HEK293 (cell line): ENCODE measurements at regions not wholly inside any gene's neighbourhood (a gene's known extent, or its start where the extent isn't known, plus 50 kb on each side); places are given as distances from the start of the nearest gene placed in this dataset.

Experiments
- CTCF ChIA-PET: fragments of 350-600 bp; formaldehyde crosslinking; extraction: SDS; loops from one replicate; lab custom pipeline; 2021; ENCODE audit warnings: antibody characterized with exemption; lab: Yijun Ruan, JAX
- POLR2A ChIA-PET: fragments of 300-600 bp; formaldehyde crosslinking; extraction: SDS; loops from one replicate; lab custom pipeline; 2020; ENCODE audit warnings: antibody characterized with exemption, inconsistent platforms; lab: Yijun Ruan, JAX
- H3K27ac ChIP-seq: fragments of 200-500 bp; sonication (Bioruptor generic); 2 replicates; pipeline ENCODE4 v1.5.1; 2014; ENCODE audit warnings: low read depth, low read length, control low read depth, inconsistent platforms; ENCODE audit errors: extremely low read depth
- H3K36me3 ChIP-seq, 2 experiments: fragments of 200-500 bp in 1 of 2; sonication (Bioruptor generic) in 1 of 2; 1 replicate in 1 of 2; 2 replicates in 1 of 2; pipeline ENCODE4 v1.5.1; 2014 to 2017; ENCODE audit warnings: inconsistent platforms in 2 of 2, low read length in 2 of 2; ENCODE audit not compliant: control insufficient read depth in 2 of 2, insufficient read depth in 1 of 2
- H3K4me1 ChIP-seq: fragments of 200-500 bp; sonication (Bioruptor generic); 2 replicates; pipeline ENCODE4 v1.5.1; 2014; ENCODE audit warnings: mild to moderate bottlenecking, low read length, inconsistent platforms; ENCODE audit not compliant: control insufficient read depth, insufficient read depth
- H3K4me3 ChIP-seq: 2 replicates; pipeline ENCODE4 v1.5.1; 2011; ENCODE audit warnings: low read depth, mild to moderate bottlenecking, control low read depth, low read length, moderate library complexity
- H3K9me3 ChIP-seq: fragments of 200-500 bp; sonication (Bioruptor generic); 2 replicates; pipeline ENCODE4 v1.5.1; 2014; ENCODE audit warnings: low read depth, low read length, inconsistent platforms; ENCODE audit not compliant: control insufficient read depth, insufficient read depth
- BCL11A ChIP-seq: fragments of 450-650 bp; formaldehyde crosslinking; IDR thresholded peaks from 2 replicates; pipeline ENCODE4 v1.5.1; 2016; ENCODE audit warnings: low read depth, missing biosample characterization, missing genetic modification characterization
- EGR2 ChIP-seq: fragments of 450-650 bp; formaldehyde crosslinking; IDR thresholded peaks from 2 replicates; pipeline ENCODE4 v1.5.1; 2016; ENCODE audit warnings: low read depth, missing biosample characterization, missing genetic modification characterization
- GLI2 ChIP-seq: fragments of 450-650 bp; formaldehyde crosslinking; IDR thresholded peaks from 2 replicates; pipeline ENCODE4; 2017; ENCODE audit warnings: missing biosample characterization, missing genetic modification characterization, low read depth, borderline replicate concordance
- KLF8 ChIP-seq: fragments of 450-650 bp; formaldehyde crosslinking; IDR thresholded peaks from 2 replicates; pipeline ENCODE4 v1.5.1; 2016; ENCODE audit warnings: missing biosample characterization, missing genetic modification characterization
- MEIS1 ChIP-seq: sonication (generic); formaldehyde crosslinking; IDR thresholded peaks from 2 replicates; pipeline ENCODE4 v1.8.1; 2022; ENCODE audit warnings: missing genetic modification reagents, mild to moderate bottlenecking, borderline replicate concordance
- MZF1 ChIP-seq: fragments of 450-650 bp; formaldehyde crosslinking; IDR thresholded peaks from 2 replicates; pipeline ENCODE4 v1.5.1; 2017; ENCODE audit warnings: missing biosample characterization, missing genetic modification characterization, borderline replicate concordance
- ZBTB20 ChIP-seq: fragments of 450-650 bp; formaldehyde crosslinking; IDR thresholded peaks from 2 replicates; pipeline ENCODE4 v1.5.1; 2016; ENCODE audit warnings: missing biosample characterization, missing genetic modification characterization
- ZFHX2 ChIP-seq: fragments of 450-650 bp; formaldehyde crosslinking; conservative IDR thresholded peaks from 2 replicates; pipeline ENCODE4 v1.5.1; 2016; ENCODE audit warnings: missing biosample characterization, missing genetic modification characterization
- ZFP41 ChIP-seq: fragments of 450-650 bp; formaldehyde crosslinking; IDR thresholded peaks from 2 replicates; pipeline ENCODE4 v1.5.1; 2016; ENCODE audit warnings: missing biosample characterization, missing genetic modification characterization, borderline replicate concordance
- ZNF10 ChIP-seq: fragments of 450-650 bp; formaldehyde crosslinking; IDR thresholded peaks from 2 replicates; pipeline ENCODE4 v1.5.1; 2017; ENCODE audit warnings: missing biosample characterization, missing genetic modification characterization
- ZNF121 ChIP-seq: fragments of 450-650 bp; formaldehyde crosslinking; IDR thresholded peaks from 2 replicates; pipeline ENCODE4 v1.5.1; 2016; ENCODE audit warnings: missing biosample characterization, missing genetic modification characterization
- ZNF146 ChIP-seq: fragments of 450-650 bp; formaldehyde crosslinking; IDR thresholded peaks from 2 replicates; pipeline ENCODE4 v1.5.1; 2016; ENCODE audit warnings: missing biosample characterization, missing genetic modification characterization
- ZNF157 ChIP-seq: fragments of 450-650 bp; formaldehyde crosslinking; IDR thresholded peaks from 2 replicates; pipeline ENCODE4 v1.5.1; 2016; ENCODE audit warnings: missing biosample characterization, missing genetic modification characterization
- ZNF202 ChIP-seq: fragments of 450-650 bp; formaldehyde crosslinking; IDR thresholded peaks from 2 replicates; pipeline ENCODE4 v1.5.1; 2016; ENCODE audit warnings: missing biosample characterization, missing genetic modification characterization, borderline replicate concordance
- ZNF248 ChIP-seq: fragments of 450-650 bp; formaldehyde crosslinking; IDR thresholded peaks from 2 replicates; pipeline ENCODE4 v1.5.1; 2017; ENCODE audit warnings: missing biosample characterization, missing genetic modification characterization
- ZNF292 ChIP-seq: fragments of 450-650 bp; formaldehyde crosslinking; IDR thresholded peaks from 2 replicates; pipeline ENCODE4 v1.5.1; 2016; ENCODE audit warnings: low read depth, missing biosample characterization, missing genetic modification characterization, borderline replicate concordance
- ZNF302 ChIP-seq: fragments of 450-650 bp; formaldehyde crosslinking; IDR thresholded peaks from 2 replicates; pipeline ENCODE4 v1.5.1; 2016; ENCODE audit warnings: missing biosample characterization, missing genetic modification characterization, low read depth
- ZNF404 ChIP-seq: fragments of 450-650 bp; formaldehyde crosslinking; IDR thresholded peaks from 2 replicates; pipeline ENCODE4 v1.5.1; 2017; ENCODE audit warnings: missing biosample characterization, missing genetic modification characterization
- ZNF423 ChIP-seq: fragments of 450-650 bp; formaldehyde crosslinking; IDR thresholded peaks from 2 replicates; pipeline ENCODE4 v1.5.1; 2016; ENCODE audit warnings: missing biosample characterization, missing genetic modification characterization
- ZNF510 ChIP-seq: fragments of 450-650 bp; formaldehyde crosslinking; IDR thresholded peaks from 2 replicates; pipeline ENCODE4 v1.5.1; 2018; ENCODE audit warnings: mild to moderate bottlenecking, missing genetic modification characterization, missing biosample characterization; ENCODE audit not compliant: insufficient replicate concordance
- ZNF558 ChIP-seq: fragments of 450-650 bp; formaldehyde crosslinking; IDR thresholded peaks from 2 replicates; pipeline ENCODE4 v1.5.1; 2016; ENCODE audit warnings: missing biosample characterization, missing genetic modification characterization
- ZNF621 ChIP-seq: fragments of 450-650 bp; formaldehyde crosslinking; IDR thresholded peaks from 2 replicates; pipeline ENCODE4 v1.5.1; 2017; ENCODE audit warnings: missing biosample characterization, missing genetic modification characterization
- ZNF624 ChIP-seq: fragments of 450-650 bp; formaldehyde crosslinking; IDR thresholded peaks from 2 replicates; pipeline ENCODE4 v1.5.1; 2017; ENCODE audit warnings: missing biosample characterization, missing genetic modification characterization
- ZNF830 ChIP-seq: fragments of 450-650 bp; IDR thresholded peaks from 2 replicates; pipeline ENCODE4 v1.5.0; 2018; ENCODE audit warnings: missing biosample characterization, missing genetic modification characterization, low read depth, mild to moderate bottlenecking, moderate library complexity
- TF ChIP-seq, protein P1 (sequence below): fragments of 450-650 bp; formaldehyde crosslinking; IDR thresholded peaks from 2 replicates; pipeline ENCODE4 v1.5.1; 2017; ENCODE audit warnings: missing biosample characterization, missing genetic modification characterization
- TF ChIP-seq, protein P2 (sequence below): fragments of 450-650 bp; formaldehyde crosslinking; IDR thresholded peaks from 2 replicates; pipeline ENCODE4 v1.5.1; 2016; ENCODE audit warnings: missing biosample characterization, missing genetic modification characterization

DNA sequence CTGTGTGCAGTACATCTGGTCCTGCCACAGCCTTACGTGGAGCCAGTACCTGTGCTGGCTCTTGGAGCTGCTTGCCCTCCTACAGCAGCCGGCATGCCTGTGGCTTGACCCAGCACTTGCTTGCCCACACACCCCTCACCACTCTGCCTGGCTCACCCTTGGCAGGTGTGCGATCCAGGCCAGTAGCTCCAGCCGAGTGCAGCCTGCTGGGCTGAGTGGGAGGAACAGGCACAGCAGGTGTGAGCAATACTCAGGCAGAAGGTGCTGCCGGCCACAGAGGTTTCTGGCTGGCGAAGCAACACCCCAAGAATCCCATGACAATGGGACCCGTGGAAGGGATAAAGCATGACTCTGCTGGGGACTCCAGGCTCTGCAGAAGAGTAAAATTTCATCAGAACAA, 173.5 kb upstream of the ADCY1 start:
- no peaks in the 10 kb centered on the region for H3K36me3 ChIP-seq
- H3K4me3 ChIP-seq: no peak overlapping the region
- H3K9me3 ChIP-seq: no peaks in the 10 kb centered on the region
- ChIA-PET POLR2A (no interaction called here), CTCF (no interaction called here)
- no peaks in the 10 kb centered on the region for H3K4me1 ChIP-seq
- TF ChIP-seq MEIS1 (CRISPR knock-in tag) (no peak), KLF8 (tag by site-specific recombination) (no peak), ZNF121 (tag by site-specific recombination) (no peak), ZBTB20 (no peak), ZNF302 (no peak), ZNF624 (tag by site-specific recombination) (no peak), ZNF10 (tag by site-specific recombination) (no peak), ZNF292 (tag by site-specific recombination) (no peak), ZNF202 (tag by site-specific recombination) (no peak), BCL11A (no peak), ZNF404 (tag by site-specific recombination) (no peak), ZNF157 (no peak)
- TF ChIP-seq, all 188 proteins: peak for 0
- H3K27ac ChIP-seq: no peak overlapping the region

DNA sequence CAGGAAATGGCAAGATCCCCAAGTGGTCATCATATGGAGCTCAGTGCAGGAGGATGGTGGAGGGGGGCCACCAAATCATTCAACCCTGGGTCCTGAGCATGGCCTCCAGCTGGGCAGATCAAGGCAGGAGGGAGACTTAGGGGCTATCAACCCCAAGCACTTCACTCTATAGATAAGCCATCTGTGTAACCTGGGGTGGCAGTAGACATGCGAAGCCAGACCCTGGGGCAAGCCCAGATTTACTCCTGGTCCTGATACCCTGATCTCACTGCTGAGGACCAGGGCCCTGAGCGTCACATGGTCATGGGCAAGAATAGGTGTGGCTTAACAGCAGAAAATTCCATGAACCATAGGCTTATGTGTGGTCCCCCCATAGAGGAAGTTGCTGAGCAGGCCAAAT, 173.0 kb upstream of the ADCY1 start:
- CTCF ChIA-PET: no interaction called here

More for the DNA sequence above, 173.0 kb upstream of the ADCY1 start:
- no peaks in the 10 kb centered on the region for H3K4me1 ChIP-seq
- no peaks in the 10 kb centered on the region for H3K36me3 ChIP-seq
- no peak overlapping the region for H3K27ac ChIP-seq
- TF ChIP-seq ZNF302 (no peak), EGR2 (tag by site-specific recombination) (no peak), GLI2 (no peak), MZF1 (no peak), ZNF558 (tag by site-specific recombination) (no peak), ZNF146 (tag by site-specific recombination) (no peak), ZNF621 (tag by site-specific recombination) (no peak), ZFHX2 (tag by site-specific recombination) (no peak), ZNF423 (tag by site-specific recombination) (no peak), ZNF510 (no peak), ZNF248 (tag by site-specific recombination) (no peak), ZNF830 (tag by site-specific recombination) (no peak), ZFP41 (tag by site-specific recombination) (no peak)
- TF ChIP-seq, protein P1, sequence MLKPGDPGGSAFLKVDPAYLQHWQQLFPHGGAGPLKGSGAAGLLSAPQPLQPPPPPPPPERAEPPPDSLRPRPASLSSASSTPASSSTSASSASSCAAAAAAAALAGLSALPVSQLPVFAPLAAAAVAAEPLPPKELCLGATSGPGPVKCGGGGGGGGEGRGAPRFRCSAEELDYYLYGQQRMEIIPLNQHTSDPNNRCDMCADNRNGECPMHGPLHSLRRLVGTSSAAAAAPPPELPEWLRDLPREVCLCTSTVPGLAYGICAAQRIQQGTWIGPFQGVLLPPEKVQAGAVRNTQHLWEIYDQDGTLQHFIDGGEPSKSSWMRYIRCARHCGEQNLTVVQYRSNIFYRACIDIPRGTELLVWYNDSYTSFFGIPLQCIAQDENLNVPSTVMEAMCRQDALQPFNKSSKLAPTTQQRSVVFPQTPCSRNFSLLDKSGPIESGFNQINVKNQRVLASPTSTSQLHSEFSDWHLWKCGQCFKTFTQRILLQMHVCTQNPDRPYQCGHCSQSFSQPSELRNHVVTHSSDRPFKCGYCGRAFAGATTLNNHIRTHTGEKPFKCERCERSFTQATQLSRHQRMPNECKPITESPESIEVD (tag by site-specific recombination): no peak
- TF ChIP-seq, protein P2, sequence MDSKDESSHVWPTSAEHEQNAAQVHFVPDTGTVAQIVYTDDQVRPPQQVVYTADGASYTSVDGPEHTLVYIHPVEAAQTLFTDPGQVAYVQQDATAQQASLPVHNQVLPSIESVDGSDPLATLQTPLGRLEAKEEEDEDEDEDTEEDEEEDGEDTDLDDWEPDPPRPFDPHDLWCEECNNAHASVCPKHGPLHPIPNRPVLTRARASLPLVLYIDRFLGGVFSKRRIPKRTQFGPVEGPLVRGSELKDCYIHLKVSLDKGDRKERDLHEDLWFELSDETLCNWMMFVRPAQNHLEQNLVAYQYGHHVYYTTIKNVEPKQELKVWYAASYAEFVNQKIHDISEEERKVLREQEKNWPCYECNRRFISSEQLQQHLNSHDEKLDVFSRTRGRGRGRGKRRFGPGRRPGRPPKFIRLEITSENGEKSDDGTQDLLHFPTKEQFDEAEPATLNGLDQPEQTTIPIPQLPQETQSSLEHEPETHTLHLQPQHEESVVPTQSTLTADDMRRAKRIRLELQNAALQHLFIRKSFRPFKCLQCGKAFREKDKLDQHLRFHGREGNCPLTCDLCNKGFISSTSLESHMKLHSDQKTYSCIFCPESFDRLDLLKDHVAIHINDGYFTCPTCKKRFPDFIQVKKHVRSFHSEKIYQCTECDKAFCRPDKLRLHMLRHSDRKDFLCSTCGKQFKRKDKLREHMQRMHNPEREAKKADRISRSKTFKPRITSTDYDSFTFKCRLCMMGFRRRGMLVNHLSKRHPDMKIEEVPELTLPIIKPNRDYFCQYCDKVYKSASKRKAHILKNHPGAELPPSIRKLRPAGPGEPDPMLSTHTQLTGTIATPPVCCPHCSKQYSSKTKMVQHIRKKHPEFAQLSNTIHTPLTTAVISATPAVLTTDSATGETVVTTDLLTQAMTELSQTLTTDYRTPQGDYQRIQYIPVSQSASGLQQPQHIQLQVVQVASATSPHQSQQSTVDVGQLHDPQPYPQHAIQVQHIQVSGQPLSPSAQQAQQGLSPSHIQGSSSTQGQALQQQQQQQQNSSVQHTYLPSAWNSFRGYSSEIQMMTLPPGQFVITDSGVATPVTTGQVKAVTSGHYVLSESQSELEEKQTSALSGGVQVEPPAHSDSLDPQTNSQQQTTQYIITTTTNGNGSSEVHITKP (tag by site-specific recombination): no peak
- no peak overlapping the region for H3K4me3 ChIP-seq
- no peaks in the 10 kb centered on the region for H3K9me3 ChIP-seq
- POLR2A ChIA-PET: no interaction called here
